Cardiac muscle cell (in vitro differentiated cells and primary cell): ENCODE measurements at regions not wholly inside any gene's neighbourhood (a gene's known extent, or its start where the extent isn't known, plus 50 kb on each side); places are given as distances from the start of the nearest gene placed in this dataset.
A peak's percentile ranks its signal among the peaks of the same experiment; 100 is the strongest.

Experiments
- DNase-seq, 2 donors: peaks; one replicate each; pipeline versions ENCODE4 v3.0.0 to v3.0.0-alpha.2; 2010 to 2017; ENCODE audit warnings: low read depth in 1 of 2, low spot score in 1 of 2
- H3K27ac ChIP-seq: fragments of 200-600 bp; sonication (generic); 2 replicates; pipeline ENCODE4 v1.5.1; 2016
- H3K27me3 ChIP-seq: fragments of 200-600 bp; sonication (generic); 2 replicates; pipeline ENCODE4 v1.6.0; 2016; ENCODE audit warnings: control low read depth
- H3K36me3 ChIP-seq: fragments of 200-600 bp; sonication (generic); 2 replicates; pipeline ENCODE4 v1.5.1; 2016; ENCODE audit warnings: control low read depth
- H3K4me1 ChIP-seq: fragments of 200-600 bp; sonication (generic); 2 replicates; pipeline ENCODE4 v1.8.1; 2017; ENCODE audit warnings: low read depth, mild to moderate bottlenecking, mixed run types
- H3K4me3 ChIP-seq: fragments of 200-600 bp; sonication (generic); 2 replicates; pipeline ENCODE4 v1.5.1; 2016; ENCODE audit warnings: mild to moderate bottlenecking
- H3K9me3 ChIP-seq: fragments of 200-600 bp; sonication (generic); 2 replicates; pipeline ENCODE4 v1.5.1; 2017; ENCODE audit warnings: low read depth, mild to moderate bottlenecking, control low read depth
- CTCF ChIP-seq: IDR thresholded peaks from 2 replicates; pipeline ENCODE4 v1.5.1; 2012; ENCODE audit warnings: low read depth, mild to moderate bottlenecking, low read length

- Histone ChIP-seq H3K27me3 (no peaks in the 10 kb centered on the region), H3K36me3 (no peaks in the 10 kb centered on the region), H3K27ac (no peak overlapping the region), H3K9me3 (no peaks in the 10 kb centered on the region), H3K4me3 (no peak overlapping the region), H3K4me1 (no peaks in the 10 kb centered on the region)
- TF ChIP-seq CTCF, result no peak
- no peak for DNase-seq
Observed at GRCh38 chrX:21056622-21057021, 317.6 kb upstream of the CNKSR2 start.

- Histone ChIP-seq H3K9me3 (no peaks in the 10 kb centered on the region), H3K27me3 (no peaks in the 10 kb centered on the region), H3K4me3 (no peak overlapping the region), H3K36me3 (no peaks in the 10 kb centered on the region), H3K27ac (no peak overlapping the region), H3K4me1 (no peaks in the 10 kb centered on the region)
- TF ChIP-seq CTCF, result no peak
- no peak for DNase-seq
Observed at GRCh38 chrX:21047034-21047455, 327.2 kb upstream of the CNKSR2 start.

- no peak for TF ChIP-seq CTCF
- Histone ChIP-seq H3K27ac (no peak overlapping the region), H3K36me3 (no peaks in the 10 kb centered on the region), H3K27me3 (no peaks in the 10 kb centered on the region), H3K4me3 (no peak overlapping the region), H3K9me3 (no peaks in the 10 kb centered on the region), H3K4me1 (no peaks in the 10 kb centered on the region)
- DNase-seq, result no peak
Observed at GRCh38 chrX:21014326-21014725, 359.9 kb upstream of the CNKSR2 start.

- no peaks in the 10 kb centered on the region for H3K27me3 ChIP-seq
- no peak overlapping the region for H3K27ac ChIP-seq
- TF ChIP-seq CTCF, result no peak
- no peaks in the 10 kb centered on the region for H3K4me1 ChIP-seq
- no peaks in the 10 kb centered on the region for H3K9me3 ChIP-seq
- H3K4me3 ChIP-seq, result no peak overlapping the region
- H3K36me3 ChIP-seq, result no peaks in the 10 kb centered on the region
- no peak for DNase-seq
Observed at GRCh38 chrX:21004835-21005234, 369.4 kb upstream of the CNKSR2 start.

GRCh38 chrX:20995829-20996228 lies 378.4 kb upstream of the CNKSR2 start:
- Histone ChIP-seq H3K4me1 (no peaks in the 10 kb centered on the region), H3K27ac (no peak overlapping the region), H3K36me3 (no peaks in the 10 kb centered on the region), H3K9me3 (no peaks in the 10 kb centered on the region), H3K4me3 (no peak overlapping the region), H3K27me3 (no peaks in the 10 kb centered on the region)
- DNase-seq, result no peak
- no peak for TF ChIP-seq CTCF

- Histone ChIP-seq H3K4me1 (no peaks in the 10 kb centered on the region), H3K27ac (no peak overlapping the region), H3K27me3 (no peaks in the 10 kb centered on the region), H3K9me3 (no peaks in the 10 kb centered on the region), H3K4me3 (no peak overlapping the region), H3K36me3 (no peaks in the 10 kb centered on the region)
- TF ChIP-seq CTCF, result no peak
- DNase-seq, result peak in 1 of 2 donors; percentile 0
Observed at GRCh38 chrX:20989361-20989760, 384.9 kb upstream of the CNKSR2 start.
